MCF 10A (cell line): ENCODE measurements at regions not wholly inside any gene's neighbourhood (a gene's known extent, or its start where the extent isn't known, plus 50 kb on each side); places are given as distances from the start of the nearest gene placed in this dataset.

Experiments
- BruUV-seq: library from RNA; stranded (reverse); fragments of 400-500 nt; replicated peaks from 2 replicates; lab custom pipeline; 2021; lab: Mats Ljungman, UMichigan
- CTCF ChIA-PET: fragments of 300-600 bp; sonication (Branson Sonifier 250); formaldehyde crosslinking; extraction: SDS; loops from one replicate; lab custom pipeline; 2021; ENCODE audit warnings: antibody characterized with exemption, inconsistent platforms; lab: Yijun Ruan, JAX
- POLR2A ChIA-PET: fragments of 300-600, 350-650 bp; sonication (Branson Sonifier 250); formaldehyde crosslinking; extraction: SDS; loops from one replicate; lab custom pipeline; 2020; ENCODE audit warnings: antibody characterized with exemption, inconsistent platforms; lab: Yijun Ruan, JAX
- DNase-seq: peaks from one replicate; pipeline ENCODE4 v3.0.0-alpha.2; 2018; ENCODE audit not compliant: unreplicated experiment
- H3K27ac Mint-ChIP-seq: one replicate; pipeline ENCODE4 v1.8.0; 2022; ENCODE audit warnings: mild to moderate bottlenecking, low read depth, mixed read lengths; ENCODE audit not compliant: unreplicated experiment
- H3K27me3 Mint-ChIP-seq: one replicate; pipeline ENCODE4 v1.8.0; 2022; ENCODE audit warnings: mixed read lengths; ENCODE audit not compliant: insufficient read depth, unreplicated experiment
- H3K36me3 Mint-ChIP-seq: one replicate; pipeline ENCODE4 v1.8.0; 2022; ENCODE audit warnings: mild to moderate bottlenecking, moderate library complexity, mixed read lengths; ENCODE audit not compliant: insufficient read depth, unreplicated experiment
- H3K4me1 Mint-ChIP-seq: one replicate; pipeline ENCODE4 v1.8.0; 2022; ENCODE audit warnings: mixed read lengths; ENCODE audit not compliant: insufficient read depth, unreplicated experiment
- H3K4me3 Mint-ChIP-seq: one replicate; pipeline ENCODE4 v1.8.0; 2022; ENCODE audit warnings: mild to moderate bottlenecking, moderate library complexity, mixed read lengths; ENCODE audit not compliant: unreplicated experiment
- H3K9me3 Mint-ChIP-seq: one replicate; pipeline ENCODE4 v1.8.0; 2022; ENCODE audit warnings: mixed read lengths; ENCODE audit not compliant: unreplicated experiment
- intact Hi-C: fragments of 100-400 bp; cut with micrococcal nuclease; formaldehyde crosslinking; loops from 2 replicates; pipeline ENCODE4 v1.14.1; 2022
- TF ChIP-seq, protein P1 (sequence below): fragments of 200-600 bp; IDR thresholded peaks from one replicate; pipeline ENCODE4 v1.8.0; 2022; ENCODE audit warnings: antibody characterized with exemption, mild to moderate bottlenecking; ENCODE audit not compliant: unreplicated experiment

DNA sequence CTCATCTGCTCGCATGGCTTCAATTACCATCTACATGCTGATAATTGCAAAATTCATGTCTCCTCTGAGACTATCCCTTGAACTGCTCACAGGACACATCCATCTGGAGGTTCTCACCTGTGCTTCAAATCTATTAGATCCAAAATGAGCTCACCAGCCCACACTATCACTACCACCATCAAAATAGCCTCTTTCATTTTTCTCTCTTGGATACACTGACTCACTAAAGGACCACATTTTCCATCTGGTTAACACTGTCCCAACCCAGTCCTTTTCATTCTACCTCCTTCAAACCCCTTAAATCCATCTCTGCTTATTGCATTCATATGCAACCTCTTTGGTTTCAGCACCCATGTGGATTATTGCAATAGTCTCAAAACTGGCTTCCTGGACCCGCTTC is 497.6 kb downstream of the MID1IP1 start:
- no peaks in the 10 kb centered on the region for H3K9me3 Mint-ChIP-seq
- ChIA-PET CTCF (interaction anchor here (0.6 kb wide), 1 partner anchor 9 kb away, joined by 3 read pairs; no protein-coding TSS in a partner anchor), POLR2A (no interaction called here)
- no peak overlapping the region for H3K27ac Mint-ChIP-seq
- DNase-seq = no peak
- no TSS peak for BruUV-seq
- TF ChIP-seq, protein P1, sequence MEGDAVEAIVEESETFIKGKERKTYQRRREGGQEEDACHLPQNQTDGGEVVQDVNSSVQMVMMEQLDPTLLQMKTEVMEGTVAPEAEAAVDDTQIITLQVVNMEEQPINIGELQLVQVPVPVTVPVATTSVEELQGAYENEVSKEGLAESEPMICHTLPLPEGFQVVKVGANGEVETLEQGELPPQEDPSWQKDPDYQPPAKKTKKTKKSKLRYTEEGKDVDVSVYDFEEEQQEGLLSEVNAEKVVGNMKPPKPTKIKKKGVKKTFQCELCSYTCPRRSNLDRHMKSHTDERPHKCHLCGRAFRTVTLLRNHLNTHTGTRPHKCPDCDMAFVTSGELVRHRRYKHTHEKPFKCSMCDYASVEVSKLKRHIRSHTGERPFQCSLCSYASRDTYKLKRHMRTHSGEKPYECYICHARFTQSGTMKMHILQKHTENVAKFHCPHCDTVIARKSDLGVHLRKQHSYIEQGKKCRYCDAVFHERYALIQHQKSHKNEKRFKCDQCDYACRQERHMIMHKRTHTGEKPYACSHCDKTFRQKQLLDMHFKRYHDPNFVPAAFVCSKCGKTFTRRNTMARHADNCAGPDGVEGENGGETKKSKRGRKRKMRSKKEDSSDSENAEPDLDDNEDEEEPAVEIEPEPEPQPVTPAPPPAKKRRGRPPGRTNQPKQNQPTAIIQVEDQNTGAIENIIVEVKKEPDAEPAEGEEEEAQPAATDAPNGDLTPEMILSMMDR = no peak
- H3K4me1 Mint-ChIP-seq = no peaks in the 10 kb centered on the region
- no peaks in the 10 kb centered on the region for H3K36me3 Mint-ChIP-seq
- H3K4me3 Mint-ChIP-seq = no peak overlapping the region
- peaks cover 63% of the 10 kb centered on the region for H3K27me3 Mint-ChIP-seq
- intact Hi-C loops = no loop called here

DNA sequence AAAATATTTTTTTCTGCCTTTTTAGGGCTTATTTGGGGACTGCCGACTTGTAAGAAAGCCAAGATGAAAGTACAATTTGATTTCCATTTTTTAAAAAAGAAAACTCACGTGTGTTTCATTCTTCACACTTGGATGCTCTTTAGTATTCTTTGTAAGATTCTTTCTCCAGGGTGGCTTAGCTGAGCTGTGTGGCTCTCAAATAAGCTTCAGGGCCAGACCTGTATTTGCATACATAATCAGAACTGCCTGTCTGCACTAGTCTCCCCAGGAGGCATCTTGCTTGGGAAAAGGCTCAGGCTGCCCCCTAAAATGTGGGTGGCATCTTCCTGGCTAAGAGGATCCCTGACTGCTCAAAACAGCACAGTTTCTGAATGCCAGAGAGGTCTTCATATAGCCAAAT is 498.4 kb downstream of the MID1IP1 start:
- no peaks in the 10 kb centered on the region for H3K9me3 Mint-ChIP-seq
- H3K27me3 Mint-ChIP-seq = peaks cover 55% of the 10 kb centered on the region
- no peaks in the 10 kb centered on the region for H3K36me3 Mint-ChIP-seq
- CTCF ChIA-PET = no interaction called here
- no peak overlapping the region for H3K4me3 Mint-ChIP-seq
- POLR2A ChIA-PET = no interaction called here
- H3K27ac Mint-ChIP-seq = no peak overlapping the region
- intact Hi-C loops = no loop called here
- DNase-seq = no peak
- TF ChIP-seq, protein P1 = no peak
- no TSS peak for BruUV-seq
- H3K4me1 Mint-ChIP-seq = no peaks in the 10 kb centered on the region

DNA sequence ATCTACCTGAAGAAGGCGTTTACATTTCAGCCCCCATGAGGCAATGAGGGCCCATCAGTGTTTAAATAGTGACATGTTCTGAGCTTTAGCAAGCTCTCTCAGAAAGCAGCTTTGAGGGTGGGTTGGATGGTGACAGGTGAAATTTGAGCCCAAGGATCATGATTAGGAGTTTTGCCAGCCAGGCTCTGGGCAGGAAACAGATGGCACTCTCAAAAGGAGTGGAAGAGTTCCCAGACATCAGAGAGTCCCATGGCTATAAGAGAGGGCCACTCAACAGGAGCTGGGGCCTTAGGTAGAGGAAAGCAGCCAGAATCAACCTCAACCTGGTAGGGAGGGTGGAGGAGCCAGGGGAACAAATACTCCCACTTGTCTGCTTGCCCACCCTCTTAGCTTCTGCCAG is 499.8 kb downstream of the MID1IP1 start:
- TF ChIP-seq, protein P1 = no peak
- intact Hi-C loops = no loop called here
- Mint-ChIP-seq H3K36me3 (no peaks in the 10 kb centered on the region), H3K4me1 (no peaks in the 10 kb centered on the region), H3K27ac (no peak overlapping the region), H3K27me3 (peaks cover 41% of the 10 kb centered on the region), H3K4me3 (no peak overlapping the region), H3K9me3 (no peaks in the 10 kb centered on the region)
- ChIA-PET POLR2A (no interaction called here), CTCF (no interaction called here)
- no peak for DNase-seq
- no TSS peak for BruUV-seq

DNA sequence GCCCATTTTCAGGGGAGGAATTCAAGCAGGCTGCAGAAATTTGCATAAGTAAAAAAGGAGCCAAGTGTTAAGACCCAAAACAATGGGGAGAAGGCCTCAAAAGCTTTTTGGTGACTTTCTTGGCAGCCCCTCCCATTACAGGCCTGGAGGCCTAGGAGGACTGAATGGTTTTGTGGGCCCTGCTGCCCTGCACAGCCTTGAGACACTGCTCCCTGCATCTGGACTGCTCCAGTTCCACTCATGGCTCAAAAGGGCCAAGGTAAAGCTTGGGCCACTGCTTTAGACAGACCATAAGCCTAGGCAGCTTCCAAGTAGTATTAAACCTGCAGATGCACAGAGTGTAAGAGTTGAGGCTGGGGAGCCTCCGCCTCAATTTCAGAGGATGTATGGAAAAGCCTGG is 501.6 kb downstream of the MID1IP1 start:
- no peaks in the 10 kb centered on the region for H3K9me3 Mint-ChIP-seq
- CTCF ChIA-PET = no interaction called here
- POLR2A ChIA-PET = no interaction called here
- no peak overlapping the region for H3K27ac Mint-ChIP-seq
- H3K27me3 Mint-ChIP-seq = peaks cover 43% of the 10 kb centered on the region
- no peaks in the 10 kb centered on the region for H3K4me1 Mint-ChIP-seq
- BruUV-seq = no TSS peak
- intact Hi-C loops = no loop called here
- no peak for DNase-seq
- no peak overlapping the region for H3K4me3 Mint-ChIP-seq
- TF ChIP-seq, protein P1 = no peak
- H3K36me3 Mint-ChIP-seq = no peaks in the 10 kb centered on the region
